ENCODE measurements at regions not wholly inside any gene's neighbourhood (a gene's known extent, or its start where the extent isn't known, plus 50 kb on each side); places are given as distances from the start of the nearest gene placed in this dataset.

DNA sequence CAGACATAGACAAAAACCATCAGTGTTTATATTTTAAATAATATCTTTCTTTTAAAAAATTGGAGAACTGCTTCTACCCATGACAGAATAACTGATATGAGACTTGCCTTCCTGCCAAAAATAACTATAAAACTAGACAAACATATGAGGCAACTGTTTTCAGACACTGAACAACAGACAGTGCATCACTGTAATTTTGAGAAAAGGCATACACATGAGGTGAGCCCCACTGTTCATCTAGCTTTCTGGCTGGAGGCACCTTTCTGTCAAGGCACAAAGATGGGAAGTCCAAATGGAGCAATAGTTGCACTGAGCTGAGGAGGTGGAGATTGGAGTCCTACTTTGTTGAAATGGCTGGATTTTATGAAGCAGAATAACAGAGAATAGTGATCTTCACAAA lies 71.9 kb upstream of the ZNF507 start:
- no peak for DNase-seq (ENCODE audit: low spot score)

DNA sequence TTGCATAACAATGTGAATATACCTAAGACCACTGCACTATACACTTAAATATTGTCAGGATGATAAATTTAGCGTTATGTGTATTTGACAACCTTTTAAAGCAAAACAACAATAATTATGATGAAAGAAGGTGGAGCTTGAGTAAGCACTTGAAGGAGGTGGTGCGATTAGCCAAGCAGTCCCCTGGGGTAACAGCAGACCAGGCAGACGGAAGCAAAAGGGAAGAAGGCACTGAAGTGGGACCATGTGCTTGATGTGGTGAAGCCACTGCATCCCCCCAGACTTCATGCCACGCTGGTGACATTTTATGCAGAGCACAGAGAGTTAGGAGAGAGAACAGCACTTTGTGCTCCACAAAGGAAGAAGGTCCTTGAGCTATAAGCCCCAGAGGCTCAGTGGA lies 58.3 kb upstream of the ZNF507 start:
- no peak for DNase-seq (ENCODE audit: low spot score)

DNA sequence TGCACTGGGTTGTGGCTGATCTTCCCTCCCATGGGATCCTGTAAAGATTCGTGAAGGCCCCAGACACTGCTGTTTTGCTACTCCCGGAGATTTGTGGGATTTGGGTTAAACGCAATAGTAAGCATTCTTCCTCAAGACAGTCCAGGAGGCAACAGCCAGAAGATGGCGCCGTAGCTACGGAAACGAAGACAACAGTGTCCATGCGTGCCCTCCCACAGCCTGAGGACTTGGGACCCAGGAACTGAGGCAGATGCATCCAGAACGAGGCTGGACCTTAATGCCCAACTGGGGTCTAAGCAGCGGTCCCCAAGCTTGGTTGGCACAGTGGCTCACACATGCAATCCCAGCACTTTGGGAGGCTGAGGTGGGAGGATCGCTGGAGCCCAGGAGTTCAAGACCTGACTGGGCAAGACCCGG lies 57.6 kb upstream of the ZNF507 start:
- DNase-seq (ENCODE audit: low spot score) = peak; percentile 96

DNA sequence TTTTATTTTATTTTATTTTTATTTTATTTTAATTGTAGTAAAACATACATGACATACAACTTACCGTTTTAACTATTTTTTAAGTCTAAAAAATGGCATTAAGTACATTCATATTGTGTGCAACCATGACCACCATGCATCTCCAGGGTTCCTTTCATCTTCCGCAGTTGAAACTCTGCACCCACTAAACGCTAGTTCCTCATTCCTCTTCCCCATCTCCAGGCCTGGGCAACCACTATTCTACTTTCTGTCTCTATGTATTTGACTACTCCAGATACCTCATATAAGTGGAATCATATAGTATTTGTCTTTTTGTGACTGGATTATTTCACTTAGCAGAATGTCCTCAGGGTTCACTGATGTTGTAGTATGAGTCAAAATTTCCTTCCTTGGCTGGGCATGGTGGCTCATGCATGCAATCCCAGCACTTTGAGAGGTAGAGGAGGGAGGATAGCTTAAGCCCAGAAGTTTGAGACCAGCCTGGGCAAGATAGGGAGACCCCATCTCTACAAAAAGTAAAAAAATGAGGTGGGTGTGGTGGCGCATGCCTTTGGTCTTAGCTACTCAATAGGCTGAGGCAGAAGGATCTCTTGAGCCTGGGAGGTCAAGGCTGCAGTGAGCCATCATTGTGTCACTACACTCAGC lies 55.7 kb upstream of the ZNF507 start:
- no peak for DNase-seq (ENCODE audit: low spot score)

DNA sequence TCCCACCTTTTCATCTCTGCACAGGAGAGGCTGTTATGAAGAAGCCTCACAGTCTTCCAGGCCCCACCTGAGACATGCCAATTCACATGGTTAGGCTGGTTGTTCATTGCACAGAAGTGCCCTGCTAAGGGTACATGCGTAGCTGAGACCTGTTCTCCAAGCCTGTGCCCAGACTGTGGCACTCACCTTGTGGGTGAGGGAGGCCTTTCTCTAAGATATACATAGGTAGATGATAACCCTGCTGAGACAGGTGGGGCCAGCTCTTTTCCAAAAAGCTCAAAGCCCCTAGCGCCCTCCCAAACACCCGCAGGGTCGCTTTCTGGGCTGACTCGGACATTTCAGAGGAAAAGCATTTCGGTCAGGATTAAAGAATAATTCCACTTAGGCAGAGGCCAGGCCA lies 53.5 kb upstream of the ZNF507 start:
- no peak for DNase-seq (ENCODE audit: low spot score)

DNA sequence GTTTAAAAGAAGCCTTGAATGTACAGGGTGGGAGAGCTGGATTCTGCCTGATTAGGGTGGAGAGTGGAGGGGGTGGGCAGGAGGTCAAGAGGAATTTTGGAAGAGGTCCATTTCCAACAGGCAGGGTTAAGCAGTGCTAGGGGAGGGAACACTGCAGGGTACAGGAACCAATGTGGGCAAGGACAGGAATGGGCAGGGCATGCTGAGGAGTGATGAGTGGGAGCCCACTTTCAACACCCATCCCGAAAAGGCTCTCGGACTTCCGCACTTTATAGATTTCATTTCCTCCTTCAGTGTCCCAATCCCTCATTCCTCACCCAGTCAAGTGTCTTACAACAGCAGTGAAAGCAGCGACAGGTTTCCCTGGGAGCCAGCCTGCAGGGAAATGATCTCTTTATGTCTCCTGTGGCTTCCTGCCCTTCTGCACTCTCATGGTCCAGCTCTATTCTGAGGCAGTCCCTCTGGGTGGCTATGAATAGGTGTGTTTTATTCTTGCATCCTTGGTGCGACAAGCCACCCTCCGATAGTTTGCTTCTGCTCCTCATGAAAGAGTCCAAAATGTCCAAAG lies 50.5 kb upstream of the ZNF507 start:
- no peak for DNase-seq (ENCODE audit: low spot score)
